ENCODE measurements at regions not wholly inside any gene's neighbourhood (a gene's known extent, or its start where the extent isn't known, plus 50 kb on each side); places are given as distances from the start of the nearest gene placed in this dataset.
"Not testable (repeated sequence)": the region's sequence is repeated elsewhere in the genome, so short reads cannot be mapped to it uniquely, and the experiment has no call there.

DNA sequence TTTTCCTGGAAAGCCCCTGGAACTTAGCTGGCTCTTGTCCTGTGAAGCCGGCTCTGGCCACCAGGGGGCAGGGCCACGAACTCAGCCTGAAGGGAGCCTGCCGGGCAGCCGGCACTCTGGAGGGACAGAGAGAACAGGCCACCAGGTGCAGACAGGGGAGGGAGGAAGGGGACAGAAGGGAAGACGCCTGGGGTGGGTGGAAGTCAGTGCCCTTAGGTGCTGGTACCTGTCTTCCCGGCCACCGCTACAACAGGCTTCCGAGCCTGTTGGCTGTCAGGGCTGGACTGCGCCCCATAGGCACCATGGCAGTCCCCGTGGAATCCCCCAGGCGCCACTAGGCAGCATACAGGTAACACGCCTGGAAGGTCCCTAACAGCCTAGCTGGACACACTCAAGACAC, 59.6 kb downstream of the GOLGA8B start:
- TF ChIP-seq POLR2A, POLR2AphosphoS5, EP300 (IDR thresholded peaks at IDR 0.05): not testable (repeated sequence)
- peak in 2 of 6 experiments; percentile 29 to 31 for TF ChIP-seq CTCF (IDR thresholded peaks at IDR 0.05)

Measured in upper lobe of left lung (tissue), 4 donors.